GM12874 (cell line): ENCODE measurements at regions not wholly inside any gene's neighbourhood (a gene's known extent, or its start where the extent isn't known, plus 50 kb on each side); places are given as distances from the start of the nearest gene placed in this dataset.

ENCODE experiments used
- TF ChIP-seq, protein P1 (sequence below): IDR thresholded peaks from 2 replicates; pipeline ENCODE4 v1.5.1; 2011; ENCODE audit warnings: low read depth, mild to moderate bottlenecking, control low read depth, low read length, moderate library complexity; ENCODE audit not compliant: insufficient read depth

DNA sequence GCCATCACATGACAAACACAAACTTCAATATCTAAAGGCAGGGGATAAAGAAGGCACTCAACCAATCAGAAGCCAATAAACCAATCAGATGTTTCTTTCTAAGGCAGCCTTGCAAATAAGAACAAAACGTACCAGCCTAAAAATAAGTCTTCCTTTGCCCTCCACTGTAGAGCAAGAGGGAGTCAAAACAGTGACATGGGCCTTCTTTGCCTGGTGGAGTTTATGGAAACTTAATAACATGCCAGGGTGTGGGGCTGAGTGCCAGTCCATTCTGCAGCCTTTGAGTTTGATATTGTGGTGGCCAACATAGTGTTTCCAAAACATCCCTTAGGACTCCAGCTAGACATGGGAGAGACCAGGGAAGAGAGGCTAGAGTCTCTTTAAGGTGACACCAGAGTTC is 126.1 kb upstream of the NECTIN1 start:
- TF ChIP-seq, protein P1, sequence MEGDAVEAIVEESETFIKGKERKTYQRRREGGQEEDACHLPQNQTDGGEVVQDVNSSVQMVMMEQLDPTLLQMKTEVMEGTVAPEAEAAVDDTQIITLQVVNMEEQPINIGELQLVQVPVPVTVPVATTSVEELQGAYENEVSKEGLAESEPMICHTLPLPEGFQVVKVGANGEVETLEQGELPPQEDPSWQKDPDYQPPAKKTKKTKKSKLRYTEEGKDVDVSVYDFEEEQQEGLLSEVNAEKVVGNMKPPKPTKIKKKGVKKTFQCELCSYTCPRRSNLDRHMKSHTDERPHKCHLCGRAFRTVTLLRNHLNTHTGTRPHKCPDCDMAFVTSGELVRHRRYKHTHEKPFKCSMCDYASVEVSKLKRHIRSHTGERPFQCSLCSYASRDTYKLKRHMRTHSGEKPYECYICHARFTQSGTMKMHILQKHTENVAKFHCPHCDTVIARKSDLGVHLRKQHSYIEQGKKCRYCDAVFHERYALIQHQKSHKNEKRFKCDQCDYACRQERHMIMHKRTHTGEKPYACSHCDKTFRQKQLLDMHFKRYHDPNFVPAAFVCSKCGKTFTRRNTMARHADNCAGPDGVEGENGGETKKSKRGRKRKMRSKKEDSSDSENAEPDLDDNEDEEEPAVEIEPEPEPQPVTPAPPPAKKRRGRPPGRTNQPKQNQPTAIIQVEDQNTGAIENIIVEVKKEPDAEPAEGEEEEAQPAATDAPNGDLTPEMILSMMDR = no peak

DNA sequence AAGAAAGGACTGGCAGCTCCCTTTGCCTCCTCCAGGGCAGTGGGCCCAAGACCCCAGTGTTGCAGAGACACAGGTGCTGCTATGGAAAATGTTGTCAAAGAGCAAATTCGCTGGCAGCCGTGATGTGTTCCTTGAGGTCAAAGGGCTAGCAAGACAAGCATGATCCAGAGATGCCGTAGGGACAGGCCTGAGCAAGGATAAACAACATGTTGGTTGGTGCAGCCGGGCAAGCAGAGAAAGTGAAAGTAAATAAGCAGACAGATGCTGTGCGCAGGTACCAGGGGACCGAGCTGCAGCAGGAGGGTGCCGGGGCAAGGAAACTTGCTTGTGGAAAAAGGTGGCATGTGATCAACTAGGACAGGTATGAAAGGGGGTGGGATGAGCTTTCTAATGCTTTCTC is 125.5 kb upstream of the NECTIN1 start:
- TF ChIP-seq, protein P1 = no peak

DNA sequence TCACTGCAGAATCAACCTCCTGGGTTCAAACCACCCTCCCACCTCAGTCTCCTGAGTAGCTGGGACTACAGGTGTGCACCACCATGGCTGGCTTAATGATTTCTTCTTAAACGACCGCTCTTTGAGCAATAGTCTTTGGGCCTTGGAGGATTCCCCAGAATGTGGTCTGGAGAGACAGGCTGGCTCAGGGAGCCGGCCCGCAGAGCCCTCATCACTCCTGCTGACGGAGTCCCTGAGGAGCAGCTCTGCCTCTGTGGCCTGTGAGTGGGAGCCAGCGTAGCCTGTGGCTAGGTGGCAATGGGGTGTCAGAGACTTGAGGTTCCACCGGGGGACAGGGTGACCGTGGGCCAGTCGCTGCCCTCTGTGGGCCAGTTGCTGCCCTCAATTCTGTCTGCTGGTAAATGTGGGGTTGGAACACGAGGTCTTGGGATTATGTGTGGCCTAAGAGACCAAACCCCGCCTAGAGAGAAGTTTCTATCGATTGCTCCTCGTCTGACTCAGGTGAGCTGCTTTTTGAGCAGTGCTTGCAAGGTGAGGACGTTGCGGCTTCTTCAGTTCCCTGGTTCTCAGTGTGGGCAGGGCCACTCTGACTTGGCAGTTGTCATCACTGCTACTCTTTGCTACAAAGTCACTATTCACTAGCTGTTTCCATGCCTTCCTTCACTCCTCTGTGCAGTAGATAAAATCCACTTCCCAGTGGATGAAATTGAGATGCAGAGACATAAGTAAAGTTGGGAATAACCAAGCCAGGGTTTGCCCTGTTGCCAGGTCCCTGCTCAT is 124.8 kb upstream of the NECTIN1 start:
- TF ChIP-seq, protein P1 = no peak

DNA sequence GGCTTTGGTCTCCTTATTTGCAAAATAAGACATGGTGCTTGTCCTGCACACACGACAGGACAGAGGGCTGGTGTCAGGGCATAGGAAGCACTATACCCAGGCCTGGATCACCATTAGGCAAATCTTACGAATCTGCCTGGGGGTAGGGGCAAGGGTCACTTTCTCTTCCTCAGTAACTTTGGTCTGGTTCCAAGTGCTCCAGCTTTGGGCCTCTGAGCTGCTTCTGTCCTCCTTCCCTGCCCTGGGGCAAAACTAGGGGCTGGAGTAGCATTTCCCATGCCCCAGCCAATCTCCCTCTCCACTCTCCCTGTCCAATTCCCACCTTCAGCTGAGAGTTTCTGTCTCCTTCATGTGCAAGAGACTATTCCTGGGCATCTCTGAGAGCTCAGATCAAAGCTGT is 123.7 kb upstream of the NECTIN1 start:
- TF ChIP-seq, protein P1 = no peak

DNA sequence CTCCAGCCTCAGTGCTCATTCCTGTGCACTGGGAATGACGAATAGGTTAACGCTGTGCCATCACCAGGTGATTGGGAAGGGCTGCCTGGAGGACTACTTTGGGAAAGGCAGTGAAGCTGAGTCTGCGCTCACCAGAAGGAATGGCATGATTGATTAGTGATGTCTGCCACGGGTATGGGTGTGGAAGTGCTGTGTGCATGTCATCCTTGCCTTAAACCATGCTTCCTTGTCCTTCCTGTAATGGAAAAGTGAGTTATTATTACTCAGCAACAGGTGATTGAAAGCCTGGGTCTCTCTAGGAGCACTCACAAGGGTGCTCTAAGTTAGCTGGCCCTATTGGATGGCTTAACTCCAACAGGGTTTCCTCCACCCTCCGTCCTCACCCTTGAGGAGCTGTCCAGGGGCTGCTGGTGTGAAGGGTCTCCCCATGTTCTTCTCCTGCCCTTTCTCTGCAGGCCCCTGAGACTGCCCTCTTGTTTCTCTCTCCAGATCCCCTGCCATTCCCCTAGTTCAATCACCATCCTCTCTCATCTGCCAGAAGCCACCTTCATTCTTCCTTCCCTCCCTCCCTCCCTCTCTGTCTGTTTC is 121.9 kb upstream of the NECTIN1 start:
- TF ChIP-seq, protein P1 = no peak

DNA sequence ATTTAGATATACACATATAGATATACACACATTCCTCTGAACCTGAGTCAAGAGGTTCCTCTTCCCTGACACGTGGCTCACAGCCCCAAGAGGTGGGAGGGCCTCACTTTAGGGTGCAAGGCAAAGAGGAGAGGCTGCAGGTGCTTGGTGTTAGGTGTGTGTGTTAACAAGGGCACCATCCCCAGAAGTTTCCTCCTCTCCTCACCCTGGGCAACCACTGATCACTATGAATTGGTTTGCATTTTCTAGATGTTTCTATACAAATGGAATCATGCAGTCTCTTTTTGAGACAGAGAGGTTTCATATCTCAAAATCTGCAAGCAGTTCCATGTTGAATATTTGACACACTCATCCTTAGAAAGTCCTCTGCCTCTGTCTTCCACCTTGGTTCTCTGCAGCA is 120.9 kb upstream of the NECTIN1 start:
- TF ChIP-seq, protein P1 = no peak

DNA sequence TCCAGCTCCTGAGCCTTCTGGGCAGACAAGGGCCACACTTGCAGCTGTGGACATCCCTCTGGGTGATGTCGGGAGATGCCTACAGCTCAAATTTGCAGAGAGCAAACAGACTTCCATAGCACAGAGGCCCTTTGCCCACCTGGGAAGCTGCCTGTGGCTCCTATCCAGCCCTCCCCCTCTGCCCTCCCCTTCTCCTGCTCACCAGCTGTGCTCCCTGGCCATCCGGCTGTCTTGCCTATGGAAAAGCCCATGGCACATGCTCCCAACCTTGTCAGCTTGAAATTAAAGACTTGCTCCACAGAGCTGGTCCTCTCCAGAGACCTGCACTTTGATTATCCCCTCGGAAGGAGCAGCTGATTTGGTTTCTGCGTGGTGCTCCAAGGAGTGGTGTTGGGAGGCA is 118.9 kb upstream of the NECTIN1 start:
- TF ChIP-seq, protein P1 = no peak
